CD14-positive monocyte (primary cell): ENCODE measurements at regions not wholly inside any gene's neighbourhood (a gene's known extent, or its start where the extent isn't known, plus 50 kb on each side); places are given as distances from the start of the nearest gene placed in this dataset.

ENCODE experiments used
- DNase-seq, 3 donors: peaks; one replicate each; pipeline ENCODE4 v3.0.0-alpha.2; 2011 to 2022
- H2AFZ ChIP-seq: 2 replicates; pipeline ENCODE4 v1.6.0; 2012; ENCODE audit warnings: mild to moderate bottlenecking, low read depth, low read length, inconsistent platforms; ENCODE audit not compliant: insufficient read depth, poor library complexity, severe bottlenecking
- H3K27ac ChIP-seq, 2 donors: 1 replicate in 1 of 2; 2 replicates in 1 of 2; pipeline ENCODE4 v1.5.1; 2012 to 2013; ENCODE audit warnings: low read length in 2 of 2, control low read depth in 1 of 2, inconsistent platforms in 1 of 2, low read depth in 1 of 2, mild to moderate bottlenecking in 1 of 2
- H3K27me3 ChIP-seq, 2 donors: one replicate each; pipeline versions ENCODE4 v1.6.0 to v1.6.1; 2011 to 2013; ENCODE audit warnings: low read length in 2 of 2; ENCODE audit not compliant: control insufficient read depth in 2 of 2, insufficient read depth in 2 of 2
- H3K36me3 ChIP-seq, 2 donors: replicated peaks in 1 of 2; 1 replicate in 1 of 2; 2 replicates in 1 of 2; pipeline versions ENCODE4 v1.5.1 to v1.6.1; 2012 to 2013; ENCODE audit warnings: low read length in 2 of 2, control low read depth in 1 of 2, inconsistent platforms in 1 of 2, mild to moderate bottlenecking in 1 of 2; ENCODE audit not compliant: insufficient read depth in 2 of 2, control insufficient read depth in 1 of 2
- H3K4me1 ChIP-seq, 2 donors: 1 replicate in 1 of 2; 2 replicates in 1 of 2; pipeline versions ENCODE4 v1.5.1 to v1.6.1; 2012 to 2013; ENCODE audit warnings: low read length in 2 of 2, control low read depth in 1 of 2, inconsistent platforms in 1 of 2, mild to moderate bottlenecking in 1 of 2, moderate library complexity in 1 of 2; ENCODE audit not compliant: insufficient read depth in 2 of 2, control insufficient read depth in 1 of 2
- H3K4me2 ChIP-seq: replicated peaks from 2 replicates; pipeline ENCODE3; 2012; ENCODE audit warnings: low read length, moderate library complexity, mild to moderate bottlenecking; ENCODE audit not compliant: poor library complexity, severe bottlenecking; ENCODE audit errors: extremely low read depth
- H3K4me3 ChIP-seq, 3 experiments: fragments of 200-600 bp in 1 of 3; sonication (generic) in 1 of 3; replicated peaks in 1 of 3; 1 replicate in 2 of 3; 2 replicates in 1 of 3; pipeline ENCODE4 v1.5.1; 2011 to 2013; ENCODE audit warnings: low read length in 3 of 3, mild to moderate bottlenecking in 3 of 3, control low read depth in 2 of 3, low read depth in 2 of 3, inconsistent platforms in 1 of 3, moderate library complexity in 1 of 3
- H3K79me2 ChIP-seq: 2 replicates; pipeline ENCODE4 v1.6.0; 2012; ENCODE audit warnings: mild to moderate bottlenecking, control low read depth, inconsistent platforms, low read length, moderate library complexity; ENCODE audit not compliant: insufficient read depth
- H3K9ac ChIP-seq: 2 replicates; pipeline ENCODE4 v1.6.0; 2017; ENCODE audit warnings: low read length, mild to moderate bottlenecking; ENCODE audit not compliant: insufficient read depth, poor library complexity, severe bottlenecking
- H3K9me3 ChIP-seq, 2 donors: replicated peaks in 1 of 2; 1 replicate in 1 of 2; 2 replicates in 1 of 2; pipeline versions ENCODE4 v1.5.1 to v1.6.1; 2012 to 2013; ENCODE audit warnings: low read length in 2 of 2, control low read depth in 1 of 2; ENCODE audit not compliant: control insufficient read depth in 1 of 2, insufficient read depth in 1 of 2
- H4K20me1 ChIP-seq: 2 replicates; pipeline ENCODE4 v1.6.0; 2012; ENCODE audit warnings: mild to moderate bottlenecking, low read length, control low read depth, moderate library complexity; ENCODE audit not compliant: insufficient read depth
- H3K27ac Mint-ChIP-seq, 7 donors: one replicate each; pipeline ENCODE4 v1.8.0; 2020; ENCODE audit warnings: mild to moderate bottlenecking in 7 of 7, mixed read lengths in 7 of 7, moderate library complexity in 6 of 7, inconsistent platforms in 2 of 7
- H3K27me3 Mint-ChIP-seq, 3 donors: one replicate each; pipeline ENCODE4 v1.8.0; 2021 to 2022; ENCODE audit warnings: low read depth in 3 of 3, mild to moderate bottlenecking in 3 of 3, mixed read lengths in 3 of 3, moderate library complexity in 3 of 3, inconsistent platforms in 1 of 3
- H3K36me3 Mint-ChIP-seq, 2 donors: one replicate each; pipeline ENCODE4 v1.8.0; 2020; ENCODE audit warnings: mixed read lengths in 2 of 2, inconsistent platforms in 1 of 2, mild to moderate bottlenecking in 1 of 2
- H3K4me1 Mint-ChIP-seq: one replicate; pipeline ENCODE4 v1.8.0; 2020; ENCODE audit warnings: mild to moderate bottlenecking, mixed read lengths
- H3K4me3 Mint-ChIP-seq, 2 donors: one replicate each; pipeline ENCODE4 v1.8.0; 2020; ENCODE audit warnings: mild to moderate bottlenecking in 2 of 2, mixed read lengths in 2 of 2, moderate library complexity in 1 of 2
- H3K9me3 Mint-ChIP-seq, 7 donors: one replicate each; pipeline ENCODE4 v1.8.0; 2020 to 2022; ENCODE audit warnings: mixed read lengths in 7 of 7, mild to moderate bottlenecking in 6 of 7, moderate library complexity in 6 of 7, inconsistent platforms in 2 of 7
- CTCF ChIP-seq: fragments of 200-600 bp; IDR thresholded peaks from one replicate; pipeline ENCODE4 v1.8.0; 2022; ENCODE audit warnings: antibody characterized with exemption, mild to moderate bottlenecking
- WGBS: methylation state at CpG from one replicate; pipeline ENCODE4 v1.1.5; 2013; ENCODE audit warnings: missing lambda C conversion rate; ENCODE audit not compliant: insufficient coverage; 5-methylcytosine and 5-hydroxymethylcytosine counted together
- intact Hi-C, 2 donors: fragments of 100-400 bp; cut with micrococcal nuclease; formaldehyde crosslinking; loops; one replicate each; pipeline versions ENCODE4 v1.15.0 to v1.15.1; 2023

- Histone ChIP-seq H3K27ac (no peak overlapping the region), H3K4me2 (no peak overlapping the region), H3K79me2 (no peaks in the 10 kb centered on the region), H3K4me3 (no peak overlapping the region), H2AFZ (no peak overlapping the region), H3K9me3 (no peaks in the 10 kb centered on the region), H3K27me3 (no peaks in the 10 kb centered on the region), H4K20me1 (no peaks in the 10 kb centered on the region), H3K36me3 (no peaks in the 10 kb centered on the region), H3K4me1 (no peaks in the 10 kb centered on the region), H3K9ac (no peak overlapping the region)
- WGBS = 73% methylated on average over 2 of the region's 5 CpGs
- Mint-ChIP-seq H3K27ac (no peak overlapping the region), H3K9me3 (no peaks in the 10 kb centered on the region), H3K27me3 (peaks cover 2 to 9% (median 5%) of the 10 kb centered on the region in 3 donors), H3K4me3 (no peak overlapping the region), H3K4me1 (no peaks in the 10 kb centered on the region), H3K36me3 (no peaks in the 10 kb centered on the region)
- TF ChIP-seq CTCF = no peak
- intact Hi-C loops = no loop called here
- no peak for DNase-seq
Observed at GRCh38 chr7:131649003-131649541, 92.6 kb upstream of the PODXL start.

- H4K20me1 ChIP-seq = no peaks in the 10 kb centered on the region
- H3K27ac ChIP-seq = no peak overlapping the region
- no peaks in the 10 kb centered on the region for H3K36me3 ChIP-seq
- H3K4me1 ChIP-seq = no peaks in the 10 kb centered on the region
- Mint-ChIP-seq H3K27me3 (peaks cover 5 to 8% (median 5%) of the 10 kb centered on the region in 3 donors), H3K27ac (no peak overlapping the region), H3K4me1 (no peaks in the 10 kb centered on the region), H3K9me3 (no peaks in the 10 kb centered on the region), H3K4me3 (no peak overlapping the region), H3K36me3 (no peaks in the 10 kb centered on the region)
- no peak overlapping the region for H3K9ac ChIP-seq
- no peaks in the 10 kb centered on the region for H3K27me3 ChIP-seq
- intact Hi-C loops = no loop called here
- H3K9me3 ChIP-seq = no peaks in the 10 kb centered on the region
- no peak for TF ChIP-seq CTCF
- no peaks in the 10 kb centered on the region for H3K79me2 ChIP-seq
- 90% methylated on average over 1 of the region's 3 CpGs for WGBS
- H3K4me2 ChIP-seq = no peak overlapping the region
- H3K4me3 ChIP-seq = no peak overlapping the region
- no peak overlapping the region for H2AFZ ChIP-seq
- DNase-seq = no peak
Observed at GRCh38 chr7:131648491-131648890, 92.1 kb upstream of the PODXL start.
